Cardiac fibroblast (primary cell): ENCODE measurements at regions not wholly inside any gene's neighbourhood (a gene's known extent, or its start where the extent isn't known, plus 50 kb on each side); places are given as distances from the start of the nearest gene placed in this dataset.

Source experiments
- DNase-seq, 2 donors: peaks; one replicate each; pipeline versions ENCODE4 v3.0.0 to v3.0.0-alpha.2; 2010; ENCODE audit warnings: low read depth in 2 of 2
- H3K4me3 ChIP-seq, 2 donors: replicated peaks in 1 of 2; 1 replicate in 1 of 2; 2 replicates in 1 of 2; pipeline ENCODE4 v1.5.1; 2011; ENCODE audit warnings: low read depth in 2 of 2, low read length in 2 of 2, mild to moderate bottlenecking in 2 of 2, moderate library complexity in 1 of 2
- TF ChIP-seq, protein P1 (sequence below): IDR thresholded peaks from one replicate; pipeline ENCODE4 v1.5.1; 2011; ENCODE audit warnings: low read depth, mild to moderate bottlenecking, low read length, inconsistent platforms

DNA sequence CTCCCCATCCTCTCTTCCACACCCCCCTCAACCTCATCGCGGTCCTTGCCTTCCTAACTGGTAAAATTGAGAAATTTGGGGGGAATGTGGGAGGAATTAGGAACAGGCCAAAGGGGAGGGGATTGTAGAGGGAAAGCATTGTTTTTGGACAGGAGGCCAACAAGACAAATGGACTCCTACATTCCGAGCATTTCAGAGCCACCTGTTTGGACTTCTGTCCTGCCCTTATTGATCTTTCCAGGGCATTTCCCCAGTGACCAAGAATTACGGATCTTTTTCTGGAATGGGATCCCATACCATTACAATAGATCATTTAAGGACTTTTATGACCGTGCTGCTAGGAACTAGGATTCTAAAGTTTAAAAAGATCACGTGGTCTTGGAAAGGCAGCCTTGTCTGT, 221.3 kb upstream of the ASIC2 start:
- TF ChIP-seq, protein P1, sequence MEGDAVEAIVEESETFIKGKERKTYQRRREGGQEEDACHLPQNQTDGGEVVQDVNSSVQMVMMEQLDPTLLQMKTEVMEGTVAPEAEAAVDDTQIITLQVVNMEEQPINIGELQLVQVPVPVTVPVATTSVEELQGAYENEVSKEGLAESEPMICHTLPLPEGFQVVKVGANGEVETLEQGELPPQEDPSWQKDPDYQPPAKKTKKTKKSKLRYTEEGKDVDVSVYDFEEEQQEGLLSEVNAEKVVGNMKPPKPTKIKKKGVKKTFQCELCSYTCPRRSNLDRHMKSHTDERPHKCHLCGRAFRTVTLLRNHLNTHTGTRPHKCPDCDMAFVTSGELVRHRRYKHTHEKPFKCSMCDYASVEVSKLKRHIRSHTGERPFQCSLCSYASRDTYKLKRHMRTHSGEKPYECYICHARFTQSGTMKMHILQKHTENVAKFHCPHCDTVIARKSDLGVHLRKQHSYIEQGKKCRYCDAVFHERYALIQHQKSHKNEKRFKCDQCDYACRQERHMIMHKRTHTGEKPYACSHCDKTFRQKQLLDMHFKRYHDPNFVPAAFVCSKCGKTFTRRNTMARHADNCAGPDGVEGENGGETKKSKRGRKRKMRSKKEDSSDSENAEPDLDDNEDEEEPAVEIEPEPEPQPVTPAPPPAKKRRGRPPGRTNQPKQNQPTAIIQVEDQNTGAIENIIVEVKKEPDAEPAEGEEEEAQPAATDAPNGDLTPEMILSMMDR, result no peak
- H3K4me3 ChIP-seq, result no peak overlapping the region
- DNase-seq, result no peak

DNA sequence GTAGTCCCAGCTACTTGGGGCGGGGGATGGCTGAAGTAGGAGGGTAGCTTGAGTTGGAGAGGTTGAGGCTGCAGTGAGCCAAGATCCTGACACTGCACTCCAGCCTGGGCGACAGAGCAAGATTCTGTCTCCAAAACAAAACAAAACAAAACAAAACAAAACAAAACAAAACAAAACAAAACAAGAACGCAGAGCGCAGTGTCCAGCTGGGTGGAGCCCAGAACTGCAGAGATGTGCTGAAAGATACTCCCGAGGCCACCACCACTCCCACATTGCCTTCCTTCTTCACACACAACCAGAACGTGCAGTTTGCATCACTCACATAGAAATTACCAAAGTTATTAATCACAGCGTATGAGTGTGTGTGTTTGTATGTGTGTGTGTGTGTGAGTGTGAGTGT, 222.9 kb upstream of the ASIC2 start:
- H3K4me3 ChIP-seq, result no peak overlapping the region
- DNase-seq, result no peak
- TF ChIP-seq, protein P1, result no peak

- no peak overlapping the region for H3K4me3 ChIP-seq
- TF ChIP-seq, protein P1, result no peak
- DNase-seq, result no peak
These were observed 223.6 kb upstream of the ASIC2 start for GRCh38 chr17:33516645-33517044.

GRCh38 chr17:33517746-33518145, 224.7 kb upstream of the ASIC2 start:
- TF ChIP-seq, protein P1, result no peak
- no peak for DNase-seq
- no peak overlapping the region for H3K4me3 ChIP-seq

GRCh38 chr17:33519692-33520091, 226.6 kb upstream of the ASIC2 start:
- no peak for DNase-seq
- no peak overlapping the region for H3K4me3 ChIP-seq
- TF ChIP-seq, protein P1, result no peak

DNA sequence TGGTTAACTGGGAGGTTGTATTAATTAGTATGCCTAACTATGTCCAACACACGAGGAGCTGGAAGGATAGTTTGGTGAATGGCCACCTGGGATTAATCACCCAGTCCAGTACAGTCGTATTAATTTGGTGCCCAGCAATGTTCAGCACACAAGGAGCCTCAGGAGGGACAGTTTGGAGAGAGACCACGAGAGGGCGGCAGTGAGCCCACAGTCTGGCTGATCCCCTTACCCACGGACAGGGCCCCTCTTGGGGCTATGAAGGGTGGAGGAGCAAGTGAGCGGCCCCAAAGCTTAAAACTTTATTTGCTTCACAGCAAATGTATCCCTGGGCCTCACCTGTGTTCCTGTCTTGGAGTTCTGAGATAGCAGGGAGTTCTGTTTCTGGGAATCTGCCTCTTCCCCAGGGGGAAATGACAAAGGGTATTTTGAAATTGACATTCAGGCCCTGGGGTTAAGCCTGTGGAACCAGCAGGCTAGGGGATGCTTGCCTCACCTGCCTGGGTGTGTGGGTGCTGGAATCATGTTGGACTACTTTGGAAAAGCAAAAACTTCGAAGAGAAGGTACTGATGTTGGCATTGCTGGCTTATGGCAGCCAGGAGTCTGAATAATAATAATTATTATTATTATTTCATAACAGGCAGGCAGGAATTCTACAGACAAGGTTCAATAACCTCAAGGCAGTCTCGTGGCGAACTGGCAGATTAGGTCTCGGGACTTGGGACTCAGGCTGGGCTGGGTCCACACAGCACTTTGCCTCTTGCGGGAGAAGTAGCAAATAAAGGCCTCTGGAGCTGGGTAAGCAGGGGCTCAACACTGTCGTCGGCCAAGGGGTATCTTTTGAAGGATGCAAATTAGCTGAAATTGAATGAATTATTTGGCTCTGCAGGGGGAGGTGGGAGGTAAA, 227.6 kb upstream of the ASIC2 start:
- no peak overlapping the region for H3K4me3 ChIP-seq
- TF ChIP-seq, protein P1, result peak; percentile 49
- peak; percentile 12 to 15 for DNase-seq
